ENCODE measurements at regions not wholly inside any gene's neighbourhood (a gene's known extent, or its start where the extent isn't known, plus 50 kb on each side); places are given as distances from the start of the nearest gene placed in this dataset.

- no peaks in the 10 kb centered on the region for H3K36me3 ChIP-seq
- intact Hi-C loops (cut with DNase I): no loop called here
- WGBS: 43% methylated on average over 2 of the region's 2 CpGs
- no peaks in the 10 kb centered on the region for H3K27me3 ChIP-seq
- no peak overlapping the region for H3K4me3 ChIP-seq
- DNase-seq (ENCODE audit: extremely low spot score): no peak
- peaks cover 0 to 6% (median 0%) of the 10 kb centered on the region in 4 donors for H3K9me3 ChIP-seq
- H3K4me1 ChIP-seq: no peaks in the 10 kb centered on the region
- H3K27ac ChIP-seq (replicated peaks in 1 of 4): no peak overlapping the region
- TF ChIP-seq POLR2AphosphoS5 (IDR thresholded peaks at IDR 0.05): no peak
- TF ChIP-seq POLR2A (IDR thresholded peaks at IDR 0.05; ENCODE audit: low read depth): no peak
- TF ChIP-seq EP300 (IDR thresholded peaks at IDR 0.05): no peak
- TF ChIP-seq, protein P1, sequence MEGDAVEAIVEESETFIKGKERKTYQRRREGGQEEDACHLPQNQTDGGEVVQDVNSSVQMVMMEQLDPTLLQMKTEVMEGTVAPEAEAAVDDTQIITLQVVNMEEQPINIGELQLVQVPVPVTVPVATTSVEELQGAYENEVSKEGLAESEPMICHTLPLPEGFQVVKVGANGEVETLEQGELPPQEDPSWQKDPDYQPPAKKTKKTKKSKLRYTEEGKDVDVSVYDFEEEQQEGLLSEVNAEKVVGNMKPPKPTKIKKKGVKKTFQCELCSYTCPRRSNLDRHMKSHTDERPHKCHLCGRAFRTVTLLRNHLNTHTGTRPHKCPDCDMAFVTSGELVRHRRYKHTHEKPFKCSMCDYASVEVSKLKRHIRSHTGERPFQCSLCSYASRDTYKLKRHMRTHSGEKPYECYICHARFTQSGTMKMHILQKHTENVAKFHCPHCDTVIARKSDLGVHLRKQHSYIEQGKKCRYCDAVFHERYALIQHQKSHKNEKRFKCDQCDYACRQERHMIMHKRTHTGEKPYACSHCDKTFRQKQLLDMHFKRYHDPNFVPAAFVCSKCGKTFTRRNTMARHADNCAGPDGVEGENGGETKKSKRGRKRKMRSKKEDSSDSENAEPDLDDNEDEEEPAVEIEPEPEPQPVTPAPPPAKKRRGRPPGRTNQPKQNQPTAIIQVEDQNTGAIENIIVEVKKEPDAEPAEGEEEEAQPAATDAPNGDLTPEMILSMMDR (IDR thresholded peaks at IDR 0.05): no peak
Measured at GRCh38 chr3:192010490-192010889, 549.5 kb downstream of the PYDC2 start.

- WGBS: 83% methylated on average over 1 of the region's 1 CpG
- Histone ChIP-seq H3K9me3 (peaks cover 0 to 6% (median 0%) of the 10 kb centered on the region in 4 donors), H3K27ac (replicated peaks in 1 of 4) (no peak overlapping the region), H3K4me1 (no peaks in the 10 kb centered on the region), H3K36me3 (no peaks in the 10 kb centered on the region), H3K4me3 (no peak overlapping the region), H3K27me3 (no peaks in the 10 kb centered on the region)
- intact Hi-C loops (cut with DNase I): no loop called here
- TF ChIP-seq EP300 (IDR thresholded peaks at IDR 0.05): no peak
- TF ChIP-seq POLR2A (IDR thresholded peaks at IDR 0.05; ENCODE audit: low read depth): no peak
- no peak for TF ChIP-seq POLR2AphosphoS5 (IDR thresholded peaks at IDR 0.05)
- TF ChIP-seq, protein P1 (IDR thresholded peaks at IDR 0.05): no peak
- DNase-seq (ENCODE audit: extremely low spot score): no peak
Measured at GRCh38 chr3:192011137-192011536, 550.2 kb downstream of the PYDC2 start.

- 81% methylated on average over 1 of the region's 1 CpG for WGBS
- H3K27me3 ChIP-seq: no peaks in the 10 kb centered on the region
- intact Hi-C loops (cut with DNase I): no loop called here
Measured at GRCh38 chr3:192013110-192013509, 552.1 kb downstream of the PYDC2 start.

DNA sequence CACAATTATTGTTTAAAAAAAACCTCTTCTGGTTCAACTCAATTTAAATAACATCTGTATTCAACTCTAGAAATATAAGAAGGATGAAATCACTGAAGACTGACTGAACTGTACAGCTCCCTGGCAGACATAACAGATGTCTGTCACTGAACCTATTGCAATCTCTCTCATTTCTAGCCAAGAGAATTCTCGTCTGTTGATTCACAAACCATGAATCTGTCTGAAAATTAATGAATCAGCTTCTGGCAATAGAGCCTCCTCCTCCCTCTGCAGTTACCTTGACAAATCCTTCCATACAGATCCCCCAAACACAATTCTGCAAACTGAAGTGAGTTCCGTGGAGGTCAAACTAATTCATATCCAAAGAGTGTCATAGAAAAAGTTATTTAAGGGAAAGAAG, 561.4 kb downstream of the PYDC2 start:
- Histone ChIP-seq H3K36me3 (no peaks in the 10 kb centered on the region), H3K4me1 (no peaks in the 10 kb centered on the region), H3K9me3 (no peaks in the 10 kb centered on the region), H3K27me3 (no peaks in the 10 kb centered on the region), H3K4me3 (no peak overlapping the region), H3K27ac (replicated peaks in 1 of 4) (no peak overlapping the region)
- TF ChIP-seq, protein P1 (IDR thresholded peaks at IDR 0.05): no peak
- no peak for TF ChIP-seq POLR2A (IDR thresholded peaks at IDR 0.05; ENCODE audit: low read depth)
- TF ChIP-seq POLR2AphosphoS5 (IDR thresholded peaks at IDR 0.05): no peak
- no peak for TF ChIP-seq EP300 (IDR thresholded peaks at IDR 0.05)
- intact Hi-C loops (cut with DNase I): no loop called here
- no peak for DNase-seq (ENCODE audit: extremely low spot score)
- 57% methylated on average over 2 of the region's 2 CpGs for WGBS

More at GRCh38 chr3:192013110-192013509, 552.1 kb downstream of the PYDC2 start:
- no peaks in the 10 kb centered on the region for H3K36me3 ChIP-seq
- H3K4me1 ChIP-seq: no peaks in the 10 kb centered on the region
- no peak for DNase-seq (ENCODE audit: extremely low spot score)
- no peak overlapping the region for H3K27ac ChIP-seq (replicated peaks in 1 of 4)
- TF ChIP-seq, protein P1 (IDR thresholded peaks at IDR 0.05): no peak
- TF ChIP-seq EP300 (IDR thresholded peaks at IDR 0.05) (no peak), POLR2A (IDR thresholded peaks at IDR 0.05; ENCODE audit: low read depth) (no peak), POLR2AphosphoS5 (IDR thresholded peaks at IDR 0.05) (no peak)
- no peak overlapping the region for H3K4me3 ChIP-seq
- peaks cover 0 to 6% (median 0%) of the 10 kb centered on the region in 4 donors for H3K9me3 ChIP-seq

DNA sequence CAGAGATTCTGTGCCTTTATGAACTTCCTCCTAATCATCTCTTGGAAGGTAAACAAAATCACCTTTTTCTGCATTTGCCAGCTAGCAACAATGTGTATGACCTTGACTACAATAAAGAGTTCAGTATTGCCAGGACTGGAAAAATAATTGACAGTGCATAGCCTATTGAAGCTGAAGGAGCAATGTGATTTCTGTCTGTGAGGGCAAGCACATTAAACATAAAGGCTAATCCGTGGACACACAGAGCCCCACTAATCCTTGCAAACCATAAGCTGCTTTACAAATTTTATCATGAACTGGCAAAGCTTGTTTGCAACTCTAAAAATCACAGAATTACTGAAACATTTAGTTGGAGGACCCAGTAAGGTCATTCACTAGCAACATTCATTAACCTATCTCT, 563.8 kb downstream of the PYDC2 start:
- WGBS: 80% methylated on average over 1 of the region's 1 CpG

More for the DNA sequence above, 563.8 kb downstream of the PYDC2 start:
- H3K36me3 ChIP-seq: no peaks in the 10 kb centered on the region
- DNase-seq (ENCODE audit: extremely low spot score): no peak
- no peak overlapping the region for H3K4me3 ChIP-seq
- intact Hi-C loops (cut with DNase I): no loop called here
- TF ChIP-seq, protein P1 (IDR thresholded peaks at IDR 0.05): no peak
- H3K27ac ChIP-seq (replicated peaks in 1 of 4): no peak overlapping the region
- no peaks in the 10 kb centered on the region for H3K9me3 ChIP-seq
- H3K27me3 ChIP-seq: no peaks in the 10 kb centered on the region
- no peaks in the 10 kb centered on the region for H3K4me1 ChIP-seq

Measured in esophagus muscularis mucosa (tissue), 4 donors.